DMS79 treated with DMSO at 0.1 percent for 48 hours (cell line): ENCODE measurements at regions not wholly inside any gene's neighbourhood (a gene's known extent, or its start where the extent isn't known, plus 50 kb on each side); places are given as distances from the start of the nearest gene placed in this dataset.
"Not testable (repeated sequence)": the region's sequence is repeated elsewhere in the genome, so short reads cannot be mapped to it uniquely, and the experiment has no call there.

Experiments used
- DNase-seq: peaks from one replicate; lab custom pipeline; 2025; lab: John Stamatoyannopoulos, UW

DNA sequence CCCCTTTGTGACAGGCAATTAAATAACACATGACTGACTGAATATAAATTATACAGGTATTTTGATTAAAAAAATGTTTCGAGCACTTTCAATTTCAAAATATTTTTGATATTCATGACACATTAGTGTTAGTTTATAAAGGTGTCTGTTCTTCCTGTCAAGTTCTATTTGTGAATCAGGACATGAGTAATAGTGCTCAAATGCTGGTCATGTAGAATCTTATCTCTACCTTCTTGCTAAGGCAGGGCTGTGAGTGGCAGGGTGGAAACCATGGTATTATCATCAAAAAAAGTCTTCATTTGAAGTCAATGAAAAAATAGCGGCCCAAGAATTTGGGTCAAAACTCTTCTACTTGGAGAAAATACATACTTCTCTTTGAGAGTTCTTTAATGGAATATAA is 250.2 kb downstream of the DACT1 start:
- no peak for DNase-seq

DNA sequence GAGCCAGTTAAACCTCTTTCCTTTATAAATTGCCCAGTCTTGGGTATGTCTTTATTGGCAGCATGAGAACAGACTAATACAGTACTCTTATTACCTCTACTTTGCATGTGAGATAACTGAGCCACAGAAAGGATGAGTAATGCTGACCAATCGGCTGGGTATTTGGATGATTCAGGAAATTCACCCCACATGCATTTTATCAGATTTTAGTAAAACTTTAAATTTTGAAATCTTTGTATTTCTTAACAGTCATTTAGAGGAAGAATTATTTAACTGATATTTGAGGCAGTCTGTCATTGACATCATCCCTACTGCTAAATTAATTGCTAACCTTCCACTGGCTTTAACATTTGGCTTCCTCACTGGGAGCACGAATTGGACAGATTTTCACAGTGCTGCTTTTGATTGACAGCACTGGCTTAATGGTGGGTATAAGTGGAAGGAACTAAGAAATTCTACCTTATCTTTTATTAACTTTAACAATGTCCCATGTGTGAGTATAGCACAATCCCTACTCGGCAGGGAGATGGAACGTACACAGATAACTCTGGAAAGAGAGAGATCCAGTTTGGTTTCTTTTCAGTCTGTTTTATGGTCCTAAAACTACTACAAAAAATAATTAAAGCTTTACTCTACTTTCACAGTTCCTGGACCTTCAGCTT is 261.0 kb downstream of the DACT1 start:
- DNase-seq = no peak

DNA sequence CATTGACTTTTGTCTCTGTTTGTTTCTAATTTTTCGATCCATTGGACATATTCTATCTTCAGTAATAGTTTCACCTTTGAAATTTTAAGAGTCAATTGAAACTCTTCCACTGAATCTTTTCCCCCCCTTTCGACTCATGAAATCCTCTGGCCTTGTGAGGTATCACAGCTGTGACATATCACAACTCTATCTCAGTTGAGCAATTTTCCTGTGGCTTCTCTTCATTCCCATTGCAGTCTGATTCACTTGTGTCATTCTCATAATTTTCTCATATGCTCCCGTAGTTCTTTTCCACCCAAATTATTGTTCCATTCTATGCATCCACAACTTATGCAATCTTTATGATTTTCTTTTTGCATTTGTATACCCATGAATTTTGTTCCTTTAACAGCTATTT is 261.6 kb downstream of the DACT1 start:
- DNase-seq = no peak

DNA sequence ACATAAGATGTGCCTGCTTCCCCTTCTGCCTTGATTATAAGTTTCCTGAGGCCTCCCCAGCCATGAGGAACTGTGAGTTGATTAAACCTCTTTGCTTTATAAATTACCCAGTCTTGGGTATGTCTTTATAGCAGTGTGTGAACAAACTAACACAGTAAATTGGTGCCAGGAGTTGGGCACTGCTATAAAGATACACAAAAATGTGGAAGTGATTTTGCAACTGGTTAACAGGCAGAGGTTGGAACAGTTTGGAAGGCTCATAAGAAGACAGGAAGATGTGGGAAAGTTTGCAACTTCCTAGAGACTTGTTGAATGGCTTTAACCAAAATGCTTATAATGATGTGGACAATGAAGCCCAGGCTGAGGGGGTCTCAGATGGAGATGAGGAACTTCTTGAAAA is 264.1 kb downstream of the DACT1 start:
- DNase-seq = no peak

DNA sequence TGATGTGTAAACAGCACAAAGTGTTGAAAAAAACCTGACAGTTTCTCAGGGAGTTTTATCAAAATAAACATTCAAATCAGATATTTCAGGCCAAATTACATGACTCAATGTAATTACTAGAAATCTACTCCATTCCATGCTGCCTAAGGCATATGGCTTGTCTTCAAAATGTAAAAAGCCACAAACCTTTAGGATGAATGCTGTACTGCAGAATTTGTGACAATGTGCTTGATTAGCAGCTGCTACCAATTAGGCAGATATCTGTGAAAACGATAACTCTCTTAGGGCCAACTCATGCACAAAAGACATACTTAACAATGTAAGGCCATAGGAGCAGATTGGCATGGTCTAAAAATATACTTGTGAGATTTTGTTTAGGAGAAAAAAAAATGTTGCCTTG is 267.0 kb downstream of the DACT1 start:
- DNase-seq = no peak

DNA sequence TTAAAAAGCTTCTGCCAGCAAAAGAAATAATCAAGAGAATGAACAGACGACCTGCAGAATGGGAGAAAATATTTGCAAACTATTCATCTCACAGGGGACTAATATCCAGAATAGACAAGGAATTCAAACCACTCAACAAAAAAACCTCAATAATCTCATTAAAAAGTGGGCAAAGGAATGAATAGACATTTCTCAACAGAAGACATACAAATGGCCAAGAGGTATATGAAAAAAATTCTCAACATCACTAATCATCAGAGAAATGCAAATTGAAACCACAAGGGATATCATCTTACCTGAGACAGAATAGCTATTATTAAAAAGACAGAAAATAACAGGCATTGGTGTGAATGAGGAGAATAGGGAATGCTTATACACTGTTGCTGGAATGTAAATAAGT is 270.0 kb downstream of the DACT1 start:
- no peak for DNase-seq

DNA sequence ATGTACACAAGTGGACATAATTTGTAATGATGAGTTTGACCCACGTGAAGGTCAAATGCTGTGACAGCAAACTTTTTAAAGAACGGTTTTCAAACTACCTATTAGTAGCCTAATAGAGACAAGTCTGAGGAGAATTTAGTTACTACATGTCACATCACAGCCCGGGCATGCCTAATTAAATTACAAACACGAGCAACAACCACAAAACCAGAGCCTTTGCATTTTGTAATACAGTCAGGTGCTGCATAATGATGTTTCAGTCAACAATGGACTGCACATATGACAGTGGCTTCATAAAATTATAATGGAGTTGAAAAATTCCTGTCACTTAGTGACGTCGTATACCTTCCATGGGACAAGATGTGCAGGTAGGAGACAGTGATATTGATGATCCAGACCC is 274.5 kb downstream of the DACT1 start:
- no peak for DNase-seq

DNA sequence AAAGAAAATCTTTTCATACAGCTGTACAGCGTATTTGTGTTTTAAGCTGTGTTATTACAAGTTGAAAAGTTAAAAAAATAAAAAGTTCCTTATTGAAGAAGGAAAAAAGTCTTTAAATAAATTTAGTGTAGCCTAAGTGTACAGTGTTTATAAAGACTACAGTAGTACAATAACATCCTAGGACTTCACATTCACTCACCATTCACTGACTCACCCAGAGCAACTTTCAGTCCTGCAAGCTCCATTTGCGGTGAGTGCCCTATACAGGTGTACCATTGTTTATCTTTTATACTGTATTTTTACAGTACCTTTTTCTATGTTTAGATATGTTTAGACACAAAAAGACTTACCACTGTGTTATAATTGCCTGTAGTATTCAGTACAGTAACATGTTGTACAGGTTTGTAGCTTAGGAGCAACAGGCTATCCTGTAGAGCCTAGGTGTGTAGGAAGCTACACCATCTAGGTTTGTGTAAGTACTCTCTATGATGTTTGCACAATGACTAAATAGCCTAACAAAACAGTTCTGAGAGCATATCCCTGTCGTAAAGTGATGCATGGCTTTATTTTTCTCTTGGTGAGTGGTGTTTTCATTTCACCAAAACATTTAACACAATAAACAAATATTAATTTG is 275.2 kb downstream of the DACT1 start:
- DNase-seq = peak; percentile 78

DNA sequence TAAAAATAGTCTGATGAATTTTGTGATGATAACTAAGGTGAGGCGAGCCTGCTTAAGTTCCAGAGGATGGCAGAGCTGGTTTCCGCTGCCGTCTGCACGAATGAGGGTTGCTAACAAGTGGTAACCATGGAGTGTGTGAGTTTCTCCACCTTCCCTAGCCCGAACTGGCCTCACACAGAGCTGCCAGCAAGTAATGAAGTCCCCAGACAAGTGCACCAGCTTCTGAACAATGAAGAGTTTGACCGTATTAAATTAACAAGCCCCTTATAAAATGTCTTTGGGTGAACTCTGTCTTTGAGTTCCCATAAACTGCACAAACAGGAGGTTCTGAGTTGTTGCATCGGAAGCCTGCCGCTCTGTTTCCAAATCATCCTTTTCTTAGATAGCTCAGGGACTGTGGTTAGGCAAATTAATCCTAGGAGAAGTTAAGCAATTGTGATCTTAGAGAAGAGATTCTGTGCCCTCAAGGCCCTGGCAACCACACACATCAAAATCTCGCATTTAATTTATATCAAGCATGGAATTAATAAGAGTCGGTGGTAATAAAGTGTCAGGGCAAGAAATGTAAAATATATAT is 274.1 kb upstream of the DAAM1 start:
- DNase-seq = no peak

DNA sequence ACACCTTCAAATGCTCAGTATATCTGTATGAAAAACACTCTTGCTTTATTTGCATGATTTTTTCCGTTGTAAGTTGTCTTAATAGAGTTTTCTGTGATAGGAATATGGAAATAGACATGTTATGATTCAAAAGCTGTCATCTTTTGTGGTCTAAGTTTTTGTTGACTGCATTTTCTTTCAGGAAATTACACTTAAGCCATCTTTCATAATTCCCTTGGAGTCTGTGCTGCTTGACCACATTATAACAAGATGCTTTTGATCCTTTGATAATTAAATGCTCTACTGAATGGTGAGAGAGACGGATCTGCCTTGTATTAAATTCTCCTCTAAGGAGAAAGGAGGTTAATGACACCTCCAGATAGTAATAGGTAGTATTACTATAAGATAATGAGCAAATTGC is 272.8 kb upstream of the DAAM1 start:
- no peak for DNase-seq

DNA sequence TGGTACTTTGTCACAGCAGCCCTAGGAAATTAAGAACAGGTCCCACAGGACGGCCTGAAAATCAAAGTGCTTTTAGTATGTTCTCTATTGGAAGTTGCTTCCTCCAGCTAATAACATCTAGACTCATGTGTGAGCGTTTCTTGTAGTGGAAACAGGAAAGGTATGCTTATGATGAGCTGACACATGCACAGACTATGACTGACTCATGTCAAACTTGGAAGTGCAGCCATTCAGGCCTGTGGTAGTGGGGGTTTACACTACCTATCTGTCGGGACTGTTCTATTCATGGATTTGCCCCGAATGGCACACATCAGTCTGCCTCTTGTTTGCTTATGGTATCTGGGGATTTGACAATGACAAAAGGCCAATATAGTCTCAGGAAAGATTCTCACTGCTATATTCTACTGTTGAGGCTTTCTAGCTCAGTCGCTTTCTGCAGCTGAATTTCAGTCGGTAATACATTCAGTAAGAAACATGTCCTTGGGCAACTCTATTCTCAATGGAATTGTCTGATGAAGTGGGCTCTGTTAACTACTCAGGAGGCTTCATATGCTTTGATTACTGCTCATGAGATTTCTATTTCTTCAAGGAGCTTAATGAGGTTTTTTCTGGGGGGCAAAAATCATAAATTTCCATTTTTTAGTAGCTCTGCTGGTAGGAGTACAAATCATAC is 270.3 kb upstream of the DAAM1 start:
- DNase-seq = no peak

DNA sequence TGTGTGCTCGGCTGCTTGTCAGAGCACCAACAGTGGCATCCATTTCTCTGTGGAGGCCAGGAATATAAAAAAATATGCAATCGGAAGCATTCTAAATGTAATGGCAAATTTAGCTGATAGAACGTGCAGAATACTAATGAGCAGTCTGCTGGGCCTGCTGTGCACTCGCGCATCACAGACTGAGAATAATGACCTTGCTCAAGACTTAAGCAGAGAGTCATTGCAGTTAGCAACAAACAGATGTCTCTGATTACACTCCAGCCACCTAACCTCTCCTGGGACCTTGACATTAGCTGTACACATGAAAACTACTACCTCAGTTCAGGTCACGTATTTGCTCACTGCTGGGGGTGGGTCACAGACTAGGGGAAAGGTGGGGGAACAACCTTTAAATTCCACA is 269.2 kb upstream of the DAAM1 start:
- peak; percentile 85 for DNase-seq

DNA sequence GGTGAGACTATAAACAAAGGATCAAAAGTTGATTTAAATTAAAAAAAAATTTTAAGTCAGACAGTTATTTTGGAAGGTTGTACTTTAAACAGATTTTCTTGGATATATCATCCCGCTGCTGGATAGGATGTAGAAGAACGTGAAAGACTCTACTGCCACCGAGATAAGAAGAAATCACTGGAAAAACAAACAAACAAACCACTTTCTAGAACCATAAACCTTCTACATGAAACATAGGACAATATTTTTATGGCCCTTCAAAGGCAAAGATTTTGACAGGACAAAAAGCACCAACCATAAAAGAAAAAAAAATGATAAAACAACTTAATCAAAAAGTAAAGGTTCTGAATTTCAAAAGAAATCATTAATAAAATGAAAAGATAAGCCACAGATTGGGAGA is 268.2 kb upstream of the DAAM1 start:
- DNase-seq = no peak

DNA sequence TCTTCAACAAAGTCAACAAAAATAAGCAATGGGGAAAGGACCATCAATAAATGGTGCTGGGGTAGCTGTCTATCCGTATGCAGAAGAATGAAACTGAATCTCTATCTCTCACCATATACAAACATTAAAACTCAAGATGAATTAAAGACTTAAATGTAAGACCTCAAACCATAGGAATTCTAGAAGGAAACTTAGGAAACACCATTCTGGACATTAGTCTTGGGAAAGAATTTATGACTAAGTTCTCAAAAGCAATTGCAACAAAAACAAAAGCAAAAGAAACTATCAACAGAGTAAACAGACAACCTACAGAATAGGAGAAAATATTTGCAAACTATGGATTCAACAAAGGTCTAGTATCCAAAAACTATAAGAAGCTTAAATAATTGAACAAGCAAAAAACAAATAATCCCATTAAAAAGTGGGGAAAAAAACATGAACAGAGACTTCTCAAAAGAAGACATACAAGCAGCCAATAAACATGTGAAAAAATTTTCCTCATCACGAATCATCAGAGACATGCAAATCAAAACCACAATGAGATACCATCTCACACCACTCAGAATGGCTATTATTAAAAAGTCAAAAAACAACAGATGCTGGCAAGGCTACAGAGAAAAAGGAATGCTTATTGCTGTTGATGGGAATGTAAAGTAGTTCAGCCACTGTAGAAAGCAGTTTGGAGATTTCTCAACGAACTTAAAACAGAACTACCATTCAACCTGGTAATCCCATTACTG is 266.1 kb upstream of the DAAM1 start:
- DNase-seq = not testable (repeated sequence)

DNA sequence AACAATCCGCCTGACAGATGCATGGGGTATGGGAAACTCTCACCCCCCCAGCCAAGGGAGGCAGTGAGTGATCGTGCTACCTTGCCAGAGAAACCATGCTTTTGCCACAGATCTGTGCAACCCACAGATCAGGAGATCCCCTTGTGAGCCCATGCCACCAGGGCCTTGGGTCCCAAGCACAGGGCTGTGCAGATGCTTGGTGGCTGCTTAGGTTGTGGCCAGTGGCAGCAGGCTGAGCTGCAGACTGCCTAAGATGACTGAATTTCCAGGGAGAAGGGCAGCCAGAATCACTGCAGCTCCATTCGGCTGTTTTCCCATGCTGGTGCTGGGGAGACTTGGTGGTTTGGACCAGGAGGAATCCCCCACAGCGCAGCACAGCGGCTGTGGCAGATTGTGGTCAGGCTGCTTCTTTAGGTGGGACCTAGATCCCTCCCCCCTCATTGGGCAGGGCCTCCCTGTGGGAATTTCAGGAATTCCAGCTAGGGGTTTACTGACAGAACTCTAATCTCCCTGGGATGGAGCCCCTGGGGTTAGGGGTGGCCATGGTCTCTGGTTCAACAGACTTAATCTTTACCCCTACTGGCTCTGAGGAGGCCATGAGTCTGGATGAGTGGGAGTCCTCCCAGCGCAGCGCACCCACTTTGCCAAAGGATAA is 264.6 kb upstream of the DAAM1 start:
- DNase-seq = no peak

DNA sequence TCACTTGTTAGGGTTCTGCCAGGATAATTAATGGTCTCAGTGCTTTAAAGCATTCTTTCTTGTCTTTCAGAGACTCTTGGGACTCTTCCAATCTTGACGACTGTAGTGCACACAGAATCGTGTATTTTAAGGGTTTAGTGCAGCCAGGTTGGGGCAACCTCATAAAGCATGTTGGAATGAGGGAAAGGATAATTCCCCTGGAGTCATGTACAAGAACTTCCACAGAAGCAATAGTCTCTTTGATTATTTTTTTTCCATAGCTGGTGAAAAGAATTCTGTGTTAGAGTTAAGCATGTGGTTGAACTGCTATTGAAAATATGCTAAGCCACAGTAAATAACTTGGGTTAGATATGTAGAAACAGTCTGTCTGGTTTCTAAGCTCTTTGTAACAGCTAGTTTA is 246.8 kb upstream of the DAAM1 start:
- peak; percentile 30 for DNase-seq

DNA sequence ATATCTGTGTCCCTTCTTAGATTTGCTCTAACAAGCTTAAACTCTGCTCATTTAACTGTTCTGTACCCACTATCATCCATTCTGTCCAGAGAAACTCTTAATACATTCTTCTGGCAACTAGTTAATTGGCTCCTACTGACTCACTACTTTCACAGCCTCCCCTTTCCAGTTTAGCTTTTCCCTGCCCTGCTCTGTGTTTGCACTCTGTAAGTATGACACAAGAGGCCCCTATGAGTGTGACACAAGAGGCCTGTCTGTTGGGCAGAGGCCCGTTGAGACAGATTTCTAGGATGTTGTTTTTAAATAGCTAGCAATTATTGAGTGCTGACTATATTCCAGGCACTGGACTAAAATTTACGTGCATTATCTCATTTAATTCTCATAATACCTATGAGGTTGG is 246.0 kb upstream of the DAAM1 start:
- DNase-seq = no peak

DNA sequence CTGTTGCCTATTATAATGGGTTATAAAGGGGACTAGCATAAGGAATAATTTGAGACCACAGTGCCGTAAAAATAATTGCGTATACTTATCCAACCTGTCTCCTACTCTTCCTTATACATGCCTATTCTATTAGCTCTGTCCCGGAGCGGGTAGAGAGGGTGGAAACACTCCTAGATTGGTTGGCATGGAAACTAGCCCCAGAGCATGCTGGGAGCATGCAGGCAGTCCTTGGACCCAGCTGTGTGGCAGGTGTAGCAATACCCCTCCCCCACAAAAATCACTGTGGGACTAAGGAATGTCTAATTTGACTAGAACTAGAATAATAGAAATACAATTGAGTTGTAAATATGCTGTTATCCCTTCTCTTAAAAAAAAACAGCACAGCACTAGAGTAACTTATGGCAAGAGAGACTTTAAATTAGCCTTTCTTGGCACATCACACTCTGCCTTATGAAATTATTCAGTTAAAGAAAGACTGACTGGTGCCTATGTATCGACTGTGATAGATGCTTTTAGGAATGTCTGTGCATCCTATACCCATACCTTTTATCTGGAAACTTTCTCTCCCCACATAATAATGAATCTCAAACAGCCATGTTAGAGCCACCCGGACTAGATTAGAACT is 244.0 kb upstream of the DAAM1 start:
- DNase-seq = peak; percentile 60

DNA sequence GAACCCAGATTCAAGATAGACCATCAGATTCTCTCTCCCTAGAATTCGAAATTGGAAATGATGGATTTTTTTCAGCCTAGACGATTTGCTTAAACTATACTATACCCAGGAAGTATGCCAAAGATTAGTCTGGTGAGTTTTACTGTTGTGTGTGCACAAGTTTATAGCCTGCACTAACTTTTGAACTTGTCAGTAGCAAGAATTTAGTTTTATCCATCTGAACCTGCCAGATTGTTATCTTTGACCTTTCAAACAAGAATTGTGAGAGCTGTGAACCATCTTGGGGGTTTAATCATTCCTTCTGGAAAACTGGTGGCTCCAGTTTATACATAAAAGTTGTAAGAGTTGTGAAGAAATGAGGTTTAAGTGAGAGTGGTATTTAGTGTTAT is 243.5 kb upstream of the DAAM1 start:
- DNase-seq = no peak

DNA sequence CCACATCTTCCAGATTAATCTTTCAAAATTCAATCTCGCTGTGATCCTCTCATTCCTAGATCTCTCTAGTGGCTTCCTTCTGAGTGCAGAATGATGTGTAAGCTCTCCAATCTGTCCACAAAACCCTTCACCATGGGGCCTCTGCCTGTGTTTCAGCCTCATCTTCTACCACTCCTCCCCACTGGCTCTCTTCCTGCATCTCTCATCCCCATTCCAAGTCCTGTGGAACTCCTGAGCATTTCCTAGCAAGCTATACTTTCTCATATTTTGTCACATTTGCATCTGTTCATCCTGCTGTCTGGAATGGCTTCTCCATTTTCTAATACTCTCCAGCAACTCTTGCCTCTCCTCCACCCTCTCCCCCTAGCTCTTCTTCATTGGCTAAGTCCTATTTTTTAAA is 242.0 kb upstream of the DAAM1 start:
- no peak for DNase-seq

DNA sequence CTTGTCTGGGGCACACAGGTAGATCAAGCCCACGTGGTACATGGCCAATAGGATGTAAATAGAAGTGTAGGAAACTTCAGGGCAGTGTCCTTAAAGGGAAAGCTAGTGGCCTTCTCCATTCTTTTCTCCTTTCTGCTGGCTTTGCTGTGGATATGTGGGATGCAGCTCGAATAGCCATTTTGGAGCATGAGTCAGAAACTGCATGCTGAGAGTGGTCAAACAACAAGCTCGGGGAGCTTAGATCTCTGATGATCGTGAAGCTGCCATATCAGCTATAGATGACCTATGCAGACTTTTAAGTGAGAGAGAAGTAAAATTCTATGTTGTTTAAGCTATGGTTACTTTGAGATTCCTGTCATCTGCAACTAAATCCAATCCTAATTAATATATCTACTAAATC is 241.3 kb upstream of the DAAM1 start:
- DNase-seq = no peak
